ENCODE measurements at regions not wholly inside any gene's neighbourhood (a gene's known extent, or its start where the extent isn't known, plus 50 kb on each side); places are given as distances from the start of the nearest gene placed in this dataset.

DNA sequence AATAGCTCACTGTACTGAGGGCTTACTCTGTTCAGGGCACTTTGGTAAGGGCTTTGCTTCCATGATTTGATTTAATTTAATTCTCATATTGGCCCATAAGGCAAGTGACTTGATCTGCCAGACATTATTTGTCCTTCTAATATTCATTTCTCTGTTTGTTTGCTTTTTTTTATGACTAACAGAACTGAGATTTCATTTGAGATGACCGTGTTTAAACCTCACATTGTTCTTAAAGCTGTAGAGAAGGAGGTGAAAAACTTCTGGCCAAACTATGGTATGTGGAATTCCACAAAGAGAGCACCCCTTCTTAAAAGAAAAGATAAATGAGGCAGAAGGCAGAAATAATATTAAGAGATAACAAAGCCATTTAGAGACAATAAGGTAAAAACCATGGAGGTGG, 775.6 kb upstream of the ACO1 start:
- H3K4me3 ChIP-seq (ENCODE audit: low read depth, low read length), result no peak overlapping the region
- TF ChIP-seq, protein P1, sequence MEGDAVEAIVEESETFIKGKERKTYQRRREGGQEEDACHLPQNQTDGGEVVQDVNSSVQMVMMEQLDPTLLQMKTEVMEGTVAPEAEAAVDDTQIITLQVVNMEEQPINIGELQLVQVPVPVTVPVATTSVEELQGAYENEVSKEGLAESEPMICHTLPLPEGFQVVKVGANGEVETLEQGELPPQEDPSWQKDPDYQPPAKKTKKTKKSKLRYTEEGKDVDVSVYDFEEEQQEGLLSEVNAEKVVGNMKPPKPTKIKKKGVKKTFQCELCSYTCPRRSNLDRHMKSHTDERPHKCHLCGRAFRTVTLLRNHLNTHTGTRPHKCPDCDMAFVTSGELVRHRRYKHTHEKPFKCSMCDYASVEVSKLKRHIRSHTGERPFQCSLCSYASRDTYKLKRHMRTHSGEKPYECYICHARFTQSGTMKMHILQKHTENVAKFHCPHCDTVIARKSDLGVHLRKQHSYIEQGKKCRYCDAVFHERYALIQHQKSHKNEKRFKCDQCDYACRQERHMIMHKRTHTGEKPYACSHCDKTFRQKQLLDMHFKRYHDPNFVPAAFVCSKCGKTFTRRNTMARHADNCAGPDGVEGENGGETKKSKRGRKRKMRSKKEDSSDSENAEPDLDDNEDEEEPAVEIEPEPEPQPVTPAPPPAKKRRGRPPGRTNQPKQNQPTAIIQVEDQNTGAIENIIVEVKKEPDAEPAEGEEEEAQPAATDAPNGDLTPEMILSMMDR (IDR thresholded peaks at IDR 0.05; ENCODE audit: low read depth, low read length), result no peak

DNA sequence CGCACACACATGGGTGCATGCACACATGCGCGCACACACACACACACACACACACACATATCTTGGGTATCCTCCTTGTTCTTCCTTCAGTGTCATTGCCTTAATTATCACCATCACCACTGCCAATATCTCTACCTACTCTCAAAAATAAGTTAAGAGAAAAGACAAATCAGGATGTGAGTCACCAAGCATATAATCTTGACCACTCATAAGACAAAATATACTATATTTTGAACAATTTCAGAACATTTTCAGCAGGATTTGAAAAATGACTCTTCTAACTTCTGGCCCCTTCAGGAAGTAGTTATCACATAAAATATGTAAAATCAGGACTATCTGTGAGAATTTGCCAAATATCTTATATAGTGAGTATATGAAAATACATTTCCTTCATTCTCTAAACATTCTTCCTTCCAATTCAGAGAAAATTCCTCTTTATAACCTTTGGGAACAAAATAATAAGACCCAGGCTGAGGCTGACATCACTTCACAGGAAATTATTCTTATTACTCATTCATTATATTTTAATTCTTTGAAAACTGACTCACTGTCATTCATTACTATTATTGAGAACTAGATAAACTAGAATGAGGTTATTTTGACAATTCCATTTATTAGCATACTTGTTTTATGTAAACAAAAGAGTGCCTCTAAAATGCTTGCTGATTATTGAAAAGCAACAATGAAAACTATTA, 772.0 kb upstream of the ACO1 start:
- TF ChIP-seq, protein P1 (IDR thresholded peaks at IDR 0.05; ENCODE audit: low read depth, low read length), result no peak
- H3K4me3 ChIP-seq (ENCODE audit: low read depth, low read length), result no peak overlapping the region

DNA sequence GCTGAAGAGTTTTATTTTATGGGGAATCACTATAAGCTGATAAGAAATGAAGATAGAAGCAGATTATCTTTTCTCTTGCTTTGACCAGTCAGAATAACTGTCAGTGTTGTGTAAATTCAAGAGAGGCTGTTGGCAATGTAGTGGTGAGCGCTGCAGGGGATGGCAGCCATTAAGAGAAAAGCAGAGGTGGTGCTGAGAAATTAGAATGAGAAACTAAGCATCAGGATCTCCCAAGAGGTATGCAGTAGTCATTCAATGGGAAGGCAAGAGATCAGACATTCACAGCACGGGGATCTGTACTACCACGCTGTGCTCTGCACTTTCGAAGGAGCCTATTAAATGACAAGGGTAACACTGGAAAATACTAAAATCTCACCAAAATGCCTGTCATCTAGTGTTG, 768.5 kb upstream of the ACO1 start:
- H3K4me3 ChIP-seq (ENCODE audit: low read depth, low read length), result no peak overlapping the region
- TF ChIP-seq, protein P1 (IDR thresholded peaks at IDR 0.05; ENCODE audit: low read depth, low read length), result no peak

DNA sequence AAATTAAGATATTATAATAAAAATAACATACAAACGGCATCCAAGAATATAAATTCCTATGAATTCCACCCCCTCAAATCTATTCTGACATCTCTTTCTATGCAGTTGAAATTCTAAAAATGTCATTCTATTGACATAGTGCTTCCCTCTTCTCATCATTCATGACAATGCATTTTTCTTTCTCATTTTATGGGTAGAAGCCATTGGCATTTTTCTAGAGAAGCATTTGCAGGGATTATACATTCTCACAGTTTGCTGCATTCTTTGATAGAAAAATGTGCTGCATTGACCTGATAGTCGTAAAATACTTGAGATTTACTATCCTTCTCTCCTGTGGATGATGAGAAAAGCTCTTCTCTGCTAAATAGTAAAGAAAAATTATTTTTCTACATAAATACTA, 760.9 kb upstream of the ACO1 start:
- no peak overlapping the region for H3K4me3 ChIP-seq (ENCODE audit: low read depth, low read length)
- TF ChIP-seq, protein P1 (IDR thresholded peaks at IDR 0.05; ENCODE audit: low read depth, low read length), result no peak

DNA sequence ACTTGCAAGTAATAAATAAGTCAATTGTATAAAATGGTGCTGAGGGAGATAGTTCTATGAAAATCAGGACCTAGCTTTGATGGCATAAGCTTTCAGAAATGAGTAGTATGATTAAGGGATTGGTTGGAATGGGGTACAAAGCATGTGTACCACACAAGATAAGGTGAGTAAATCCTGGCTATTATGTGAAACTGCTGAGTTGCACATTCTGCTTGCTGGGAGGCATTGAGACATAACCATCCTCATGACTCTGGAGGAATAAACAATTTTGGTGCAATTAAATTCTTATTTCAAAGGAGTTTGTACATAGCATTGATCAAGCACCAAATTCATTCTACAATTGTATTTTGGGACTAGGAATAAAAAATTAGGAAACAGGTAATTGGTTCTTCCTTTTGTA, 755.2 kb upstream of the ACO1 start:
- TF ChIP-seq, protein P1 (IDR thresholded peaks at IDR 0.05; ENCODE audit: low read depth, low read length), result no peak
- no peak overlapping the region for H3K4me3 ChIP-seq (ENCODE audit: low read depth, low read length)

DNA sequence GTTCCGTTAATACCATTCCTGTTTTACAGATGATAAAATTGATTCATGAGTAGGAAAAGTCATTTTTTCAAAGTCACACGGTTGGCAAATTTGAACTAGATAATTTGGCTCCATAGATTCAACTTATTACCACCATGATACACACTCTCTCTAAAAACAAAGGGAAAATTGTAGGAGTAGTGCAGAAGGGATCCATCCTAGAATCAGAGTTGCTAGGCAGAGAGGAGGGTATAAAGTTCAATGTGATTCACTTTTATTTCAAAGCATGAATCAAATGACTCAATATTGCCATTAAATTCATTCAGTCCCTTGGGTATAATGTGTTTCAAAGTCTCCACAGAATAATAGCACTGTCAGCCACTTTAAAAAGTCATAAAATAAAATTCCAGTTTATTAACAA, 747.2 kb upstream of the ACO1 start:
- TF ChIP-seq, protein P1 (IDR thresholded peaks at IDR 0.05; ENCODE audit: low read depth, low read length), result no peak
- H3K4me3 ChIP-seq (ENCODE audit: low read depth, low read length), result no peak overlapping the region

DNA sequence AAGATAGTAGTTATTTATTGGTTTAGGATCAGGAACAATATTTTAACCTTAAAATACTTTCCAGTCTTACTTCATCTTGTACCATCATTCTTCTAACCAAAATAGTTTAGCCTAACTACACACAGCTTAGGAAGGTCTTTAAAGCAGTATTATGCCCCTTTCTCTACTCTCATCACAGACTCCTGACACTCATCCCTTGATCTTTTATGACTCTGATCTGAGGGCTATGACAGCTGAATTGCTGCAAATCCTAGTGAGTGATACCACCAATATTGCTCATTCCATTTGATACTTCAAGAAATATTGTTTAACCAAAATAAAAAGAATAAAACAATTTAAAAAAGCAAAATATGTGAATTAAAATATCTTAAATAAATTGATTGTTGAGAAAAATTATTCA, 746.6 kb upstream of the ACO1 start:
- TF ChIP-seq, protein P1 (IDR thresholded peaks at IDR 0.05; ENCODE audit: low read depth, low read length), result no peak
- no peak overlapping the region for H3K4me3 ChIP-seq (ENCODE audit: low read depth, low read length)

Measured in WI38 (cell line).